ENCODE measurements at regions not wholly inside any gene's neighbourhood (a gene's known extent, or its start where the extent isn't known, plus 50 kb on each side); places are given as distances from the start of the nearest gene placed in this dataset.

GRCh38 chr16:35249051-35249450 lies 1789.6 kb downstream of the TP53TG3F start:
- Histone ChIP-seq H3K4me2 (ENCODE audit: low read length) (no peak overlapping the region), H4K20me1 (ENCODE audit: insufficient read depth, low read length) (no peaks in the 10 kb centered on the region), H3K4me1 (ENCODE audit: insufficient read depth, low read length, severe bottlenecking) (no peaks in the 10 kb centered on the region), H3K36me3 (ENCODE audit: insufficient read depth, low read length) (no peaks in the 10 kb centered on the region), H3K9me2 (ENCODE audit: low read depth, low read length) (no peaks in the 10 kb centered on the region), H2AFZ (ENCODE audit: low read length) (no peak overlapping the region), H3K27ac (ENCODE audit: low read depth, low read length, poor library complexity, severe bottlenecking) (no peak overlapping the region), H3K79me2 (ENCODE audit: insufficient read depth, low read length) (no peaks in the 10 kb centered on the region), H3K9ac (ENCODE audit: low read length) (no peak overlapping the region), H3K9me3 (ENCODE audit: low read length) (no peaks in the 10 kb centered on the region), H3F3A (ENCODE audit: insufficient read depth, low read length) (no peaks in the 10 kb centered on the region), H3K4me3 (ENCODE audit: low read depth, low read length, poor library complexity, severe bottlenecking) (no peak overlapping the region), H3K27me3 (ENCODE audit: insufficient read depth, low read length) (no peaks in the 10 kb centered on the region)
- TF ChIP-seq EZH2 (IDR thresholded peaks at IDR 0.05; ENCODE audit: borderline replicate concordance, low read length), result no peak
- TF ChIP-seq CTCF (IDR thresholded peaks at IDR 0.05; ENCODE audit: low read length), result no peak

GRCh38 chr16:35252356-35252936 lies 1793.0 kb downstream of the TP53TG3F start:
- Histone ChIP-seq H3K4me2 (ENCODE audit: low read length) (no peak overlapping the region), H3K27me3 (ENCODE audit: insufficient read depth, low read length) (no peaks in the 10 kb centered on the region), H3K27ac (ENCODE audit: low read depth, low read length, poor library complexity, severe bottlenecking) (no peak overlapping the region), H4K20me1 (ENCODE audit: insufficient read depth, low read length) (no peaks in the 10 kb centered on the region), H3K36me3 (ENCODE audit: insufficient read depth, low read length) (no peaks in the 10 kb centered on the region), H3K9me2 (ENCODE audit: low read depth, low read length) (no peaks in the 10 kb centered on the region), H3K9ac (ENCODE audit: low read length) (no peak overlapping the region), H3K4me3 (ENCODE audit: low read depth, low read length, poor library complexity, severe bottlenecking) (no peak overlapping the region), H3F3A (ENCODE audit: insufficient read depth, low read length) (no peaks in the 10 kb centered on the region), H3K79me2 (ENCODE audit: insufficient read depth, low read length) (no peaks in the 10 kb centered on the region), H2AFZ (ENCODE audit: low read length) (no peak overlapping the region), H3K4me1 (ENCODE audit: insufficient read depth, low read length, severe bottlenecking) (no peaks in the 10 kb centered on the region), H3K9me3 (ENCODE audit: low read length) (no peaks in the 10 kb centered on the region)
- TF ChIP-seq CTCF (IDR thresholded peaks at IDR 0.05; ENCODE audit: low read length), result no peak
- TF ChIP-seq EZH2 (IDR thresholded peaks at IDR 0.05; ENCODE audit: borderline replicate concordance, low read length), result no peak

GRCh38 chr16:35255186-35255803 lies 1795.9 kb downstream of the TP53TG3F start:
- no peaks in the 10 kb centered on the region for H3K4me1 ChIP-seq (ENCODE audit: insufficient read depth, low read length, severe bottlenecking)
- no peaks in the 10 kb centered on the region for H3K9me3 ChIP-seq (ENCODE audit: low read length)
- H3K9me2 ChIP-seq (ENCODE audit: low read depth, low read length), result no peaks in the 10 kb centered on the region
- H3K4me2 ChIP-seq (ENCODE audit: low read length), result no peak overlapping the region
- H4K20me1 ChIP-seq (ENCODE audit: insufficient read depth, low read length), result no peaks in the 10 kb centered on the region
- H3K36me3 ChIP-seq (ENCODE audit: insufficient read depth, low read length), result no peaks in the 10 kb centered on the region
- H3K9ac ChIP-seq (ENCODE audit: low read length), result no peak overlapping the region
- TF ChIP-seq CTCF (IDR thresholded peaks at IDR 0.05; ENCODE audit: low read length), result no peak
- TF ChIP-seq EZH2 (IDR thresholded peaks at IDR 0.05; ENCODE audit: borderline replicate concordance, low read length), result no peak
- no peak overlapping the region for H3K4me3 ChIP-seq (ENCODE audit: low read depth, low read length, poor library complexity, severe bottlenecking)
- H3K27ac ChIP-seq (ENCODE audit: low read depth, low read length, poor library complexity, severe bottlenecking), result no peak overlapping the region
- H3F3A ChIP-seq (ENCODE audit: insufficient read depth, low read length), result no peaks in the 10 kb centered on the region
- no peak overlapping the region for H2AFZ ChIP-seq (ENCODE audit: low read length)
- H3K79me2 ChIP-seq (ENCODE audit: insufficient read depth, low read length), result no peaks in the 10 kb centered on the region
- H3K27me3 ChIP-seq (ENCODE audit: insufficient read depth, low read length), result no peaks in the 10 kb centered on the region

Data from OCI-LY1 (cell line).